Fibroblast of skin of right quadriceps (primary cell): ENCODE measurements at regions not wholly inside any gene's neighbourhood (a gene's known extent, or its start where the extent isn't known, plus 50 kb on each side); places are given as distances from the start of the nearest gene placed in this dataset.

Source experiments
- DNase-seq: peaks from one replicate; pipeline ENCODE4 v3.0.0-alpha.2; 2013

- peak; percentile 3 for DNase-seq
Measured at GRCh38 chr9:7936996-7937395, 137.4 kb upstream of the DMAC1 start.

DNA sequence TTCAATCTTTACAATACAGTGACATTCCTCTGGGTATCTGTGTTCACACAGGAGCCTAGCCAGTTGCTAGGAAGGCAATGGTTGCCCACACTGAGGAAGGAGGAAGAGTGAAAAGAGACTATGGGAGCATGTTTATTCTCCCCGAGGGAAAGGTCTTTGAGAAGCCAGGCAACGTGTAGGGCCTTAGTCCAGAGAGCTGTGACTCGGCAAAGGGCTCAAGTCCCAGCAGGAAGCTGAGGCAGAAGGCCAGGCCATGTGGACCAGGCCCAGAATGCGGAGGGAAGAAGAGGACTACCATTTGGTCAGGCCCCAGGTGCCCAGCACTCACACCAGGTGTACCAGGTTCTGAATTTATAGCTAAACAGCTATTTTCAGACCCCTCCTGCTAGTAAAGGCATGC, 136.6 kb upstream of the DMAC1 start:
- DNase-seq, result no peak

GRCh38 chr9:7935681-7936080, 136.1 kb upstream of the DMAC1 start:
- DNase-seq, result peak; percentile 31

GRCh38 chr9:7932767-7933166, 133.2 kb upstream of the DMAC1 start:
- DNase-seq, result no peak

DNA sequence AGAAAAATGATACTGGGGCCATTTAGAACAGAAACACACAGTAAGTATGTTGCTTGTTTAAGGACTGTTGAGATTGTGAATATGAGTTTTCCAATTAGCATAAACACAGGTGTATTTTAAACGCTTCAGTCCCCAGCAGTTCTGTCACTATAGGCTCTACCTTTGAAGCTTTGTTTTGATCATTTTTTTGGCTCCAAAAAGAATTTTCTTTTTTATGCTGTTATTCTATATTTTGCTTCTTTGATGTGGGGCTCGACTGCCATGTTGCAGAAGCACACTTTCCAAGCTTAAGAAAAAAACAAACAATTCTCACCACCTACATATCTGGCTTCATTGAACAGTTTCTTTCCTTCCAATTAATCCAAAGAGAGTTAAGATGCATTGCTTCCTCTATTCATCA, 131.0 kb upstream of the DMAC1 start:
- DNase-seq, result no peak

DNA sequence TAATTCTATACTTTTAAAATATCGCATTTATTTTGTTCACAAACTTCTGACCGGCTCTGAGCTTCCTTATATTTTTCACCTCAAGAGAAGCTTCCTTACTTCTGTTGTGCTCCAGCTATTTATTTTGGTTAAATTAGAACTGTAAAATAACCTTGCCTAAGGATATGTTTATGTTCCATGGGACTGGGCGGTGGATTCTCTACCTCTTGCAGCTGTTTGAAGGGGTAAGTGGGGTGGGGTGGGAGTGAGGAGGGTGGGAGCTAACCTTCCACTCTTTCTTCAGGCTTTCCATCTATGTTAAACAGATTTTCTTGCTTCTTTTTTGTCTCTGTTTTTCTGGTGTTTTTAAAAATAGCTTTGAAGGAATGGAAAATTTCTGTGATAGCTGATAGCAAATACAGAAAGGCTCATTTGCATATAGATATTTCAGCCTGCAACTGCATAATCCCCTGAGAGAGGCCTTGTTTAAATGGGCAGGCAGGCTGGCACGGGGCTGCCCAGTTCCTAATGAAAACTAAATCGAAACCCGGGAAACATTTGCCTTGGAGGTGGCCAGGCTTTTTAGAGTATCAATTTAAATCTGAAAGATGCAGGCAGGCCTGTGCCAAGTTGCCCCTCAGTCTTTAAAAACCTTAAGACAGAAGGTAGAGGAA, 122.1 kb upstream of the DMAC1 start:
- no peak for DNase-seq

DNA sequence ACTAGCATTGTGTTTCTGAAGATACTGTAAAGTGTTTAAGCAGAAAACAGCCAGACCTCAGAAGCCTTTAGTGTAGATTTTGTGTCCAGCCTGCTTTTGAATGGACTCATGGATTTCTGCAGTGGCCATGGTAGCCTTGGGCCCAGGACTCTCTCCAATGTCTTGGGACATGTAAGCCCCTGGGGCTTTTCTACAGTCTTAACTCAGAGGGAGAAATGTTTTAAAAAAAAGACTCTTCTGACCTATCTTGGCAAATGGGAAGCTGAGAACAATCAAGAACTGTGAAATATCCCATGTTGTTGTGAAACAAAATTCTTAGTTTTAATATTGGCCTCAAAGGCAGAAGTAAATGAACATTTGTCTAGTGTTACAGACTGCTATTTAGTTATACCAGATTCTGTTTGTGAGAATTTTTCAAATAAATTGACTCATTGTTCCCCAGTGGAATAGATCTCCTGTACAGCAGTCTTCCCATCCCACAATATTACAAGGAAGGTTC, 112.5 kb upstream of the DMAC1 start:
- no peak for DNase-seq

DNA sequence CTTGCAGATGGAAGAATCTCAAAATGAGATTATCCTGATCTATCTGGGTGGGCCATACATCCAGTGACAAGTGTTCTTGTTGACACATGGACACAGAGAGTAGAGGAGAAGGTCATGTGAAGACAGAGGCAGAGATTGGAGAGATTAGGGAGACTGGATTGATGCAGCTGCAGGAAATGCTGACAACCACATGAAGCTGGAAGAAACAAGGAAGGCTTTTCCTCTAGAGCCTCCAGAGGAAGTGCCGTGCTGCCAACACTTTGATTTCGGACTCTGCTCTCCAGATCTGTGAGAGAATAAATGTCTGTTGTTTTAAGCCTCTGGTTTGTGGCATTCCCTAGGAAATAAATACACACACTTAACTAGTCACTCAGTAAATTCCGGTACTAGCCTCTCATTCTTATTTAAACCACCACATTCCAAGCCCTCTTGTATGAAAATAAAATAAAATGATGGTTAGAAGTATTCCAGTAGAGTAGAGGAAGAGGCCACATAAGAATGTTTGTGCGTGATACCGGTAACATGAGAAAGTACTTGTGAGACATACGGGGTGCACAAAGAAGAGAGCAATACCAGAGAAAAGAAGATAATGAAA, 110.9 kb upstream of the DMAC1 start:
- DNase-seq, result peak; percentile 43

DNA sequence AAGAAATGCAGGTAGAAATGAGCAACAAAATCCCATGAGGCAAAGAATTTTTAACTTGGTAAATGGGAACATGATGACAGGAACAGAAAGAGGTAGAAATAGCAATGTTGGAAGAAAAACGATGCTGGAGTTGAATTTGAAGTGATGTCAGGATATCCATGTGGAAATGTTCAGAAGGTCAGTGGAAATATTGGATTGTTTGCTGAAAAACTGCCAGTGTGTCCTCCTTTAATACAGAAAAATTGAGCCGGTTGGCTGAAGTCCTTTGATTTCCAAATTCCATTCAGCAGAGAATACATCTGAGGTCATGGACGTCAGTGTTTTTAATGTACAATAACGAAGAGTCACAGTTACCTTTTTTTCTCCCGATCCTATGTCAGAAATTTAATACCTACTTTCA, 110.0 kb upstream of the DMAC1 start:
- DNase-seq, result no peak

- peak; percentile 1 for DNase-seq
Measured at GRCh38 chr9:7907551-7908337, 108.2 kb upstream of the DMAC1 start.

- DNase-seq, result peak; percentile 18
Measured at GRCh38 chr9:7906783-7907550, 107.4 kb upstream of the DMAC1 start.

- peak; percentile 3 for DNase-seq
Measured at GRCh38 chr9:7901621-7902020, 102.0 kb upstream of the DMAC1 start.

GRCh38 chr9:7900541-7900940, 101.0 kb upstream of the DMAC1 start:
- DNase-seq, result no peak

DNA sequence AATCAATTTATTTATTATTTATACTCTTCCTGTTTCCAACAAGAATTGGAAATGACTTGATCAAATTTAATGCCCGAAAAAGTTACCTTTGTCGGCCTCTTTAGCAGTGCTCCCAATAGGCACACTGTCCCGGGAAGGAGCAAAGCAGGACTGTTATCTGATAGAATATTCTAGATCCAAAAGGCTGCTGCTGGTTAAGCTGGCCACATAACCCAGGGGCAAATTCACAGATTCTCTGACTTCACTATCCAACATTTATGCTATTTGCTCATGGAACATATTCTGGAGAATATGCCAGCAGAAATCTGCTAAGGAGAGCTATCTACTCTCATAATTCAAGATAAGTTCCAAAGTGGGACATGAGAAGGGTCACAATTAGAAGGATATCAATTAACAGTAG, 100.2 kb upstream of the DMAC1 start:
- no peak for DNase-seq

GRCh38 chr9:7894231-7894630, 94.7 kb upstream of the DMAC1 start:
- no peak for DNase-seq

DNA sequence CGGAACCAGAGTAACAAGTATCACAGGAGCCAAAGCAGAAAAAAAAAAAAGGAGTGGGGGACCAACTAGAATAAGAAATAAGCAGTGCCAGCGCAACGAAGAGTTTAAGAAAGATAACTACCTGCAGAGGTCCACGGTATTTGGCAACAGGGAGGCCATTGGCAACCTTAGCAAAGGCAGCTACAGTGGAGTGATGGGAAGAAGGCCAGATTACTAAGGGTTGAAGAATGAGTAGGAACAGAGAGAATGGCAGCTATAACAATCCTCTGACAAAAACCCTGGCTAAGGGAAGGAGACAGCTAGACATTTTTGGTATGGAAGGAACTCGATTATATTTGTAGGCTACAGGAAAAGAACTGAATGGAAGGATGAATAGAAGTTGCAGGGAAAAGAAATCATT, 93.4 kb upstream of the DMAC1 start:
- DNase-seq, result peak; percentile 3

GRCh38 chr9:7879551-7880245, 80.1 kb upstream of the DMAC1 start:
- DNase-seq, result peak; percentile 2

- no peak for DNase-seq
Measured at GRCh38 chr9:7871977-7872730, 72.6 kb upstream of the DMAC1 start.

DNA sequence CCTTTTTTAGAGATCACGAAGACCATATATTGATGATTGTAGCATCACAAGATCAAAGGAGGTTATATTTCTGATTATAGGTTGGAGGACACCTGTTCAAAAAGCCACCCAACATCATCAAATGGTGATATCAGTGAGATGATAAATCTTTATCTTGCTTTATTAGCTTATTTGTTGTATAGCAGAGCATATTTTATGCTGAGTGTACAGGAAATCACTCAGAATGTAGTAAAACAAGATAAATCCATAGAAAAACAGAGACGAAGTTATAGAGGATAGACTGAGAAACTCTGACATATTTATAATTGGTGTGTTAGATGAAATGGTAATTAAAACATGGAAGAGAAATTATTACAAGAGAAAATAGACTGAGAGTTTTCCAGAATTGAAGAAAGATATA, 69.8 kb upstream of the DMAC1 start:
- no peak for DNase-seq

- DNase-seq, result no peak
Measured at GRCh38 chr9:7862170-7862569, 62.6 kb upstream of the DMAC1 start.

GRCh38 chr9:7861086-7861485, 61.5 kb upstream of the DMAC1 start:
- no peak for DNase-seq

GRCh38 chr9:7860335-7860709, 60.7 kb upstream of the DMAC1 start:
- DNase-seq, result no peak
